ENCODE measurements at regions not wholly inside any gene's neighbourhood (a gene's known extent, or its start where the extent isn't known, plus 50 kb on each side); places are given as distances from the start of the nearest gene placed in this dataset.

GRCh38 chr5:130966990-130967525 lies 198.0 kb downstream of the HINT1 start:
- Mint-ChIP-seq H3K4me1 (peaks cover 13% of the 10 kb centered on the region), H3K27ac (no peak overlapping the region), H3K27me3 (ENCODE audit: low read depth) (no peaks in the 10 kb centered on the region), H3K36me3 (peaks cover 8% of the 10 kb centered on the region), H3K9me3 (peaks cover 7% of the 10 kb centered on the region), H3K4me3 (no peak overlapping the region)
- TF ChIP-seq ESRRA (CRISPR knock-in tag; IDR thresholded peaks at IDR 0.05; ENCODE audit: borderline replicate concordance) (no peak), GTF2I (CRISPR knock-in tag; conservative IDR thresholded peaks at IDR 0.05) (no peak), EMX1 (CRISPR knock-in tag; IDR thresholded peaks at IDR 0.05) (no peak), E2F1 (CRISPR knock-in tag; IDR thresholded peaks at IDR 0.05) (no peak), ZNF416 (CRISPR knock-in tag; IDR thresholded peaks at IDR 0.05) (no peak), SMAD3 (CRISPR knock-in tag; IDR thresholded peaks at IDR 0.05; ENCODE audit: borderline replicate concordance) (no peak), STAT6 (CRISPR knock-in tag; conservative IDR thresholded peaks at IDR 0.05; ENCODE audit: low read depth) (no peak), TP53 (CRISPR knock-in tag; IDR thresholded peaks at IDR 0.05) (no peak), GABPB1 (CRISPR knock-in tag; IDR thresholded peaks at IDR 0.05) (no peak), ZNF219 (CRISPR knock-in tag; IDR thresholded peaks at IDR 0.05; ENCODE audit: borderline replicate concordance) (no peak), CBFB (CRISPR knock-in tag; IDR thresholded peaks at IDR 0.05; ENCODE audit: low read depth) (no peak), E2F4 (CRISPR knock-in tag; IDR thresholded peaks at IDR 0.05; ENCODE audit: borderline replicate concordance, low read depth) (no peak), ZNF317 (CRISPR knock-in tag; IDR thresholded peaks at IDR 0.05; ENCODE audit: borderline replicate concordance, low read depth) (no peak)
- TF ChIP-seq, protein P1, sequence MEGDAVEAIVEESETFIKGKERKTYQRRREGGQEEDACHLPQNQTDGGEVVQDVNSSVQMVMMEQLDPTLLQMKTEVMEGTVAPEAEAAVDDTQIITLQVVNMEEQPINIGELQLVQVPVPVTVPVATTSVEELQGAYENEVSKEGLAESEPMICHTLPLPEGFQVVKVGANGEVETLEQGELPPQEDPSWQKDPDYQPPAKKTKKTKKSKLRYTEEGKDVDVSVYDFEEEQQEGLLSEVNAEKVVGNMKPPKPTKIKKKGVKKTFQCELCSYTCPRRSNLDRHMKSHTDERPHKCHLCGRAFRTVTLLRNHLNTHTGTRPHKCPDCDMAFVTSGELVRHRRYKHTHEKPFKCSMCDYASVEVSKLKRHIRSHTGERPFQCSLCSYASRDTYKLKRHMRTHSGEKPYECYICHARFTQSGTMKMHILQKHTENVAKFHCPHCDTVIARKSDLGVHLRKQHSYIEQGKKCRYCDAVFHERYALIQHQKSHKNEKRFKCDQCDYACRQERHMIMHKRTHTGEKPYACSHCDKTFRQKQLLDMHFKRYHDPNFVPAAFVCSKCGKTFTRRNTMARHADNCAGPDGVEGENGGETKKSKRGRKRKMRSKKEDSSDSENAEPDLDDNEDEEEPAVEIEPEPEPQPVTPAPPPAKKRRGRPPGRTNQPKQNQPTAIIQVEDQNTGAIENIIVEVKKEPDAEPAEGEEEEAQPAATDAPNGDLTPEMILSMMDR (IDR thresholded peaks at IDR 0.05), result no peak
- TF ChIP-seq, protein P2, sequence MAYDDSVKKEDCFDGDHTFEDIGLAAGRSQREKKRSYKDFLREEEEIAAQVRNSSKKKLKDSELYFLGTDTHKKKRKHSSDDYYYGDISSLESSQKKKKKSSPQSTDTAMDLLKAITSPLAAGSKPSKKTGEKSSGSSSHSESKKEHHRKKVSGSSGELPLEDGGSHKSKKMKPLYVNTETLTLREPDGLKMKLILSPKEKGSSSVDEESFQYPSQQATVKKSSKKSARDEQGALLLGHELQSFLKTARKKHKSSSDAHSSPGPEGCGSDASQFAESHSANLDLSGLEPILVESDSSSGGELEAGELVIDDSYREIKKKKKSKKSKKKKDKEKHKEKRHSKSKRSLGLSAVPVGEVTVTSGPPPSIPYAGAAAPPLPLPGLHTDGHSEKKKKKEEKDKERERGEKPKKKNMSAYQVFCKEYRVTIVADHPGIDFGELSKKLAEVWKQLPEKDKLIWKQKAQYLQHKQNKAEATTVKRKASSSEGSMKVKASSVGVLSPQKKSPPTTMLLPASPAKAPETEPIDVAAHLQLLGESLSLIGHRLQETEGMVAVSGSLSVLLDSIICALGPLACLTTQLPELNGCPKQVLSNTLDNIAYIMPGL (CRISPR knock-in tag; IDR thresholded peaks at IDR 0.05), result no peak
- TF ChIP-seq, protein P3, sequence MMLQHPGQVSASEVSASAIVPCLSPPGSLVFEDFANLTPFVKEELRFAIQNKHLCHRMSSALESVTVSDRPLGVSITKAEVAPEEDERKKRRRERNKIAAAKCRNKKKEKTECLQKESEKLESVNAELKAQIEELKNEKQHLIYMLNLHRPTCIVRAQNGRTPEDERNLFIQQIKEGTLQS (CRISPR knock-in tag; conservative IDR thresholded peaks at IDR 0.05), result no peak
- TF ChIP-seq, protein P4, sequence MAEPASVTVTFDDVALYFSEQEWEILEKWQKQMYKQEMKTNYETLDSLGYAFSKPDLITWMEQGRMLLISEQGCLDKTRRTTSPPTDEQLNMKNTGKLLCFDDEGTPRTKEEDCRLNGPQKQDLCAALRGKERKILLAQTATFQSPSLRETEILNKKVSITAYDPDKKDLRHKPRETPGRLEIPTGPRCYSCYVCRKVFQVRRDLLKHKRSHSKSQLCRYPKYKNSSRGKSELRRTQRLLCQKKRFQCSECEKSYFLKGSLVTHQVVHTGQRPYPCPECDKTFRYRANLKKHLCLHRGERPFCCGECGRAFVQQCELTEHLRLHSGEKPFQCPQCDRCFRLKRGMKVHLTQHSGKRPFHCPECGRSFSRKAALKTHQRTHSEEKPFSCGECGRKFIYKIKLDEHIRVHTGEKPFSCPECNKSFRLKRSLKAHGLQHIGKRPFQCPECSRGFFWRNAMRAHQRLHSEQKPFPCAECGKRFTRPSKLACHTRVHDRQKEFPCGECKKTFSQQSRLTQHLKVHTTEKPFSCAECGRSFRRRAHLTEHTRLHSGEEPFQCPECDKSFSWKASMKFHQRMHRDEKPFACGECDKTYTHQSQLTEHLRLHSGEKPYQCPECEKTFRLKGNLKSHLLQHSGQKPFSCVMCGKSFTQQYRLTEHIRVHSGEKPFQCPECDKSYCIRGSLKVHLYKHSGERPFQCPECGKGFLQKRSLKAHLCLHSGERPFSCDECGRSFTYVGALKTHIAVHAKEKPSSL (CRISPR knock-in tag; conservative IDR thresholded peaks at IDR 0.05), result no peak
- TF ChIP-seq, protein P5, sequence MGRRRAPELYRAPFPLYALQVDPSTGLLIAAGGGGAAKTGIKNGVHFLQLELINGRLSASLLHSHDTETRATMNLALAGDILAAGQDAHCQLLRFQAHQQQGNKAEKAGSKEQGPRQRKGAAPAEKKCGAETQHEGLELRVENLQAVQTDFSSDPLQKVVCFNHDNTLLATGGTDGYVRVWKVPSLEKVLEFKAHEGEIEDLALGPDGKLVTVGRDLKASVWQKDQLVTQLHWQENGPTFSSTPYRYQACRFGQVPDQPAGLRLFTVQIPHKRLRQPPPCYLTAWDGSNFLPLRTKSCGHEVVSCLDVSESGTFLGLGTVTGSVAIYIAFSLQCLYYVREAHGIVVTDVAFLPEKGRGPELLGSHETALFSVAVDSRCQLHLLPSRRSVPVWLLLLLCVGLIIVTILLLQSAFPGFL (CRISPR knock-in tag; IDR thresholded peaks at IDR 0.05; ENCODE audit: borderline replicate concordance), result no peak
- TF ChIP-seq, protein P6, sequence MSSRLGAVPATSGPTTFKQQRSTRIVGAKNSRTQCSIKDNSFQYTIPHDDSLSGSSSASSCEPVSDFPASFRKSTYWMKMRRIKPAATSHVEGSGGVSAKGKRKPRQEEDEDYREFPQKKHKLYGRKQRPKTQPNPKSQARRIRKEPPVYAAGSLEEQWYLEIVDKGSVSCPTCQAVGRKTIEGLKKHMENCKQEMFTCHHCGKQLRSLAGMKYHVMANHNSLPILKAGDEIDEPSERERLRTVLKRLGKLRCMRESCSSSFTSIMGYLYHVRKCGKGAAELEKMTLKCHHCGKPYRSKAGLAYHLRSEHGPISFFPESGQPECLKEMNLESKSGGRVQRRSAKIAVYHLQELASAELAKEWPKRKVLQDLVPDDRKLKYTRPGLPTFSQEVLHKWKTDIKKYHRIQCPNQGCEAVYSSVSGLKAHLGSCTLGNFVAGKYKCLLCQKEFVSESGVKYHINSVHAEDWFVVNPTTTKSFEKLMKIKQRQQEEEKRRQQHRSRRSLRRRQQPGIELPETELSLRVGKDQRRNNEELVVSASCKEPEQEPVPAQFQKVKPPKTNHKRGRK (CRISPR knock-in tag; IDR thresholded peaks at IDR 0.05; ENCODE audit: borderline replicate concordance), result no peak
- TF ChIP-seq, protein P7, sequence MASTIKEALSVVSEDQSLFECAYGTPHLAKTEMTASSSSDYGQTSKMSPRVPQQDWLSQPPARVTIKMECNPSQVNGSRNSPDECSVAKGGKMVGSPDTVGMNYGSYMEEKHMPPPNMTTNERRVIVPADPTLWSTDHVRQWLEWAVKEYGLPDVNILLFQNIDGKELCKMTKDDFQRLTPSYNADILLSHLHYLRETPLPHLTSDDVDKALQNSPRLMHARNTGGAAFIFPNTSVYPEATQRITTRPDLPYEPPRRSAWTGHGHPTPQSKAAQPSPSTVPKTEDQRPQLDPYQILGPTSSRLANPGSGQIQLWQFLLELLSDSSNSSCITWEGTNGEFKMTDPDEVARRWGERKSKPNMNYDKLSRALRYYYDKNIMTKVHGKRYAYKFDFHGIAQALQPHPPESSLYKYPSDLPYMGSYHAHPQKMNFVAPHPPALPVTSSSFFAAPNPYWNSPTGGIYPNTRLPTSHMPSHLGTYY (CRISPR knock-in tag; IDR thresholded peaks at IDR 0.05), result no peak
- POLR2A ChIA-PET, result no interaction called here
- ATAC-seq (no peak), DNase-seq (ENCODE audit: low spot score) (no peak)
- CTCF ChIA-PET, result interaction anchor here (1.4 kb wide), 1 partner anchor 96 kb away, joined by 4 read pairs; no protein-coding TSS in a partner anchor
